Coronary artery (tissue), 2 donors: ENCODE measurements at regions not wholly inside any gene's neighbourhood (a gene's known extent, or its start where the extent isn't known, plus 50 kb on each side); places are given as distances from the start of the nearest gene placed in this dataset.

Experiments used
- DNase-seq: peaks from one replicate; pipeline ENCODE4 v3.0.0-alpha.2; 2017; ENCODE audit warnings: low spot score
- H3K27ac ChIP-seq, 2 donors: fragments of 200-600 bp; sonication (generic); one replicate each; pipeline ENCODE4 v1.5.1; 2016 to 2019
- H3K4me3 ChIP-seq: fragments of 200-600 bp; sonication (generic); 2 replicates; pipeline ENCODE4 v1.5.1; 2016; ENCODE audit warnings: mild to moderate bottlenecking, moderate library complexity
- CTCF ChIP-seq: fragments of 200-600 bp; sonication (generic); IDR thresholded peaks from one replicate; pipeline ENCODE4 v1.5.1; 2019; ENCODE audit warnings: antibody characterized with exemption

GRCh38 chr9:93900971-93901861, 53.9 kb downstream of the BARX1 start:
- H3K27ac ChIP-seq, result no peak overlapping the region
- H3K4me3 ChIP-seq, result no peak overlapping the region
- DNase-seq, result peak; percentile 62
- no peak for TF ChIP-seq CTCF

- no peak for TF ChIP-seq CTCF
- H3K27ac ChIP-seq, result no peak overlapping the region
- no peak overlapping the region for H3K4me3 ChIP-seq
- DNase-seq, result no peak
Observed at GRCh38 chr9:93900436-93900819, 54.7 kb downstream of the BARX1 start.

- H3K4me3 ChIP-seq, result no peak overlapping the region
- no peak overlapping the region for H3K27ac ChIP-seq
- peak; percentile 65 for DNase-seq
- no peak for TF ChIP-seq CTCF
Observed at GRCh38 chr9:93899609-93900435, 55.3 kb downstream of the BARX1 start.

- DNase-seq, result peak; percentile 54
- H3K27ac ChIP-seq, result no peak overlapping the region
- TF ChIP-seq CTCF, result no peak
- no peak overlapping the region for H3K4me3 ChIP-seq
Observed at GRCh38 chr9:93898502-93899426, 56.4 kb downstream of the BARX1 start.

GRCh38 chr9:93898026-93898425, 57.1 kb downstream of the BARX1 start:
- Histone ChIP-seq H3K4me3 (no peak overlapping the region), H3K27ac (no peak overlapping the region)
- no peak for DNase-seq
- no peak for TF ChIP-seq CTCF

- peak; percentile 64 for DNase-seq
Observed at GRCh38 chr9:93897075-93897970, 57.8 kb downstream of the BARX1 start.

More at GRCh38 chr9:93897075-93897970, 57.8 kb downstream of the BARX1 start:
- Histone ChIP-seq H3K4me3 (no peak overlapping the region), H3K27ac (no peak overlapping the region)
- no peak for TF ChIP-seq CTCF
